Parathyroid adenoma (tissue), 2 donors: ENCODE measurements at regions not wholly inside any gene's neighbourhood (a gene's known extent, or its start where the extent isn't known, plus 50 kb on each side); places are given as distances from the start of the nearest gene placed in this dataset.

Source experiments
- H2AFZ ChIP-seq: fragments of 300-600 bp; sonication (generic); one replicate; pipeline ENCODE4 v1.7.0; 2017; ENCODE audit warnings: antibody characterized with exemption, mild to moderate bottlenecking
- H3K27ac ChIP-seq: fragments of 300-600 bp; sonication (generic); one replicate; pipeline ENCODE4 v1.7.0; 2017
- H3K27me3 ChIP-seq: fragments of 300-600 bp; sonication (generic); one replicate; pipeline ENCODE4 v1.7.0; 2017; ENCODE audit warnings: low read length; ENCODE audit not compliant: control insufficient read depth, insufficient read depth
- H3K36me3 ChIP-seq: fragments of 300-600 bp; sonication (generic); one replicate; pipeline ENCODE4 v1.7.0; 2017; ENCODE audit warnings: low read length; ENCODE audit not compliant: control insufficient read depth, insufficient read depth
- H3K4me1 ChIP-seq: fragments of 300-600 bp; sonication (generic); one replicate; pipeline ENCODE4 v1.7.0; 2017; ENCODE audit warnings: control low read depth
- H3K4me2 ChIP-seq: fragments of 300-600 bp; sonication (generic); one replicate; pipeline ENCODE4 v1.7.0; 2017; ENCODE audit warnings: low read length
- H3K4me3 ChIP-seq: fragments of 300-600 bp; sonication (generic); one replicate; pipeline ENCODE4 v1.7.0; 2017; ENCODE audit warnings: low read depth, low read length
- H3K79me2 ChIP-seq: fragments of 300-600 bp; sonication (generic); one replicate; pipeline ENCODE4 v1.7.0; 2017; ENCODE audit warnings: control low read depth
- H3K9ac ChIP-seq: fragments of 300-600 bp; sonication (generic); one replicate; pipeline ENCODE4 v1.7.0; 2017; ENCODE audit warnings: mild to moderate bottlenecking
- H3K9me3 ChIP-seq: fragments of 300-600 bp; sonication (generic); one replicate; pipeline ENCODE4 v1.7.0; 2017; ENCODE audit warnings: low read length; ENCODE audit not compliant: control insufficient read depth
- TF ChIP-seq, protein P1 (sequence below): fragments of 300-600 bp; sonication (generic); IDR thresholded peaks from one replicate; pipeline ENCODE4 v1.7.0; 2017; ENCODE audit warnings: antibody characterized with exemption, mild to moderate bottlenecking
- donor health status: primary hyperparathyroidism.

DNA sequence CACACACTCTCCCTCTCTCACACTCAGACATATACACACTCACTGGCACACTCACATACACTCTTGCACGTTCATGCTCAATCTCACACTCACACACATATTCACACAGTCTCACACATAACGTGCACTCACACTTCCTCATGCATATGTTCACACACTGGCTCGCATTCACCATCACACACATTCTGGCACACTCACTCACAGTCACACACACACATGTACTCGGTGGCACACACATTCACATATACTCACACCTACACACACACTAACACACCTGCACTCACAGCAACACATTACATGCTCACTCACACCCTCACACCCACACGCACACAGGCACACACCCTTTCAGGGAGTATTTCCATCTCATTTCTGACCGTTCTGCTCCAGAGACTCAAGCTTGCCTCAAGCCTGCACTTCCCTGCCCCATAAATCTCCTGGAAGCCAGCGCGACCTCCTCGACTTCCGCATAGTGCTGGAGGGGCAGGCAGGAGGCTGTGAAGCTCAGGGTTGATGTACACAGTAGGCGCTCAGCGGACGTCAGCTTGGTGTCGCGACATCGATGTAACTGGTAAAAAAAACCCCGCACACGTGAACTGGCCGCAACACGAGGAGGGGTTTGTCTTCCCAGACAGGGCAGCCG lies 66.7 kb upstream of the FOXF1 start:
- TF ChIP-seq, protein P1, sequence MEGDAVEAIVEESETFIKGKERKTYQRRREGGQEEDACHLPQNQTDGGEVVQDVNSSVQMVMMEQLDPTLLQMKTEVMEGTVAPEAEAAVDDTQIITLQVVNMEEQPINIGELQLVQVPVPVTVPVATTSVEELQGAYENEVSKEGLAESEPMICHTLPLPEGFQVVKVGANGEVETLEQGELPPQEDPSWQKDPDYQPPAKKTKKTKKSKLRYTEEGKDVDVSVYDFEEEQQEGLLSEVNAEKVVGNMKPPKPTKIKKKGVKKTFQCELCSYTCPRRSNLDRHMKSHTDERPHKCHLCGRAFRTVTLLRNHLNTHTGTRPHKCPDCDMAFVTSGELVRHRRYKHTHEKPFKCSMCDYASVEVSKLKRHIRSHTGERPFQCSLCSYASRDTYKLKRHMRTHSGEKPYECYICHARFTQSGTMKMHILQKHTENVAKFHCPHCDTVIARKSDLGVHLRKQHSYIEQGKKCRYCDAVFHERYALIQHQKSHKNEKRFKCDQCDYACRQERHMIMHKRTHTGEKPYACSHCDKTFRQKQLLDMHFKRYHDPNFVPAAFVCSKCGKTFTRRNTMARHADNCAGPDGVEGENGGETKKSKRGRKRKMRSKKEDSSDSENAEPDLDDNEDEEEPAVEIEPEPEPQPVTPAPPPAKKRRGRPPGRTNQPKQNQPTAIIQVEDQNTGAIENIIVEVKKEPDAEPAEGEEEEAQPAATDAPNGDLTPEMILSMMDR = no peak
- no peak overlapping the region for H3K9ac ChIP-seq
- H3K4me1 ChIP-seq = no peaks in the 10 kb centered on the region
- no peaks in the 10 kb centered on the region for H3K79me2 ChIP-seq
- no peak overlapping the region for H3K27ac ChIP-seq
- no peak overlapping the region for H2AFZ ChIP-seq
- no peaks in the 10 kb centered on the region for H3K9me3 ChIP-seq
- no peaks in the 10 kb centered on the region for H3K36me3 ChIP-seq
- H3K4me3 ChIP-seq = no peak overlapping the region
- H3K4me2 ChIP-seq = no peak overlapping the region
- no peaks in the 10 kb centered on the region for H3K27me3 ChIP-seq

DNA sequence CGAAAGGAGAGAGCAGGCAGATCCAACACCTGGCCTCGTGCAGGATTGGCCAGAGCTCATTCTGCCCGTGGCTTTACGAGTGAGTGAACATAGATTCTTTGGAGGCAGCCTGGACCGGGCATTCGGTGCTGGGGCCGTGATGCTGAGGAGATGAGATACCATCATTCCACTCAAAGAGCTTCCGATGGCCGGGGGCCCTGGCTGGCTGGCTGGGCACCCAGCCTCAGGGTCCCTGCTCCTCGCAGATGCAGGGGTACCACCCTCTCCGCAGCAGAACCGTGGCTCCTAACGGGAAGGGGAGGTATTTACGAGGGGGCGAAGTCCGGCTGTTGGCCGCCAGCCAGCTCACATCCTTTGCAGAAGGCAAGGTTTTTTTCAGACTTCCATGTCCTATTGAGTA lies 66.1 kb upstream of the FOXF1 start:
- no peak overlapping the region for H3K4me3 ChIP-seq
- H2AFZ ChIP-seq = no peak overlapping the region
- no peaks in the 10 kb centered on the region for H3K27me3 ChIP-seq
- no peaks in the 10 kb centered on the region for H3K4me1 ChIP-seq
- no peak overlapping the region for H3K4me2 ChIP-seq
- TF ChIP-seq, protein P1 = no peak
- H3K9me3 ChIP-seq = no peaks in the 10 kb centered on the region
- no peak overlapping the region for H3K27ac ChIP-seq
- H3K36me3 ChIP-seq = no peaks in the 10 kb centered on the region
- no peak overlapping the region for H3K9ac ChIP-seq
- H3K79me2 ChIP-seq = no peaks in the 10 kb centered on the region

DNA sequence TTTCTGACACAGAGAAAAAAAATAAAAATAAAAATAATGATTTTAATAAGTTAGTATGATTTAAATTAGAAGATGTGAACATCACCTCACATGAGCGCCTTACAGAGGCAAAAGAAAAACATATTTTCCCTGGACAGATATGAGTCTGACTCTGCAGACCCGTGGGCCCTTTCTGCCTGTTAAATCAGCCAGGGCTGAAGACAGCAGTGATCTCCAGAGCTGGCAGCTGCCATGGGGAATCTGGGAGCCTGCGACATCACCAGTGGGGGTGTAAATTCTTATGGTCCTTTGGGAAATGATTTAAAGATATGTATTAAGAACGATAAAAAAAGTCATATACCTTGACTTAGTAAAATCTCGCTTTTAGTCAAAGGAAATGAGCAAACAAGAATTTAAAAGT lies 65.7 kb upstream of the FOXF1 start:
- H3K9me3 ChIP-seq = no peaks in the 10 kb centered on the region
- TF ChIP-seq, protein P1 = no peak
- no peaks in the 10 kb centered on the region for H3K4me1 ChIP-seq
- H3K4me3 ChIP-seq = no peak overlapping the region
- H3K27me3 ChIP-seq = no peaks in the 10 kb centered on the region
- no peaks in the 10 kb centered on the region for H3K36me3 ChIP-seq
- H2AFZ ChIP-seq = no peak overlapping the region
- H3K9ac ChIP-seq = no peak overlapping the region
- H3K79me2 ChIP-seq = no peaks in the 10 kb centered on the region
- no peak overlapping the region for H3K4me2 ChIP-seq
- no peak overlapping the region for H3K27ac ChIP-seq

DNA sequence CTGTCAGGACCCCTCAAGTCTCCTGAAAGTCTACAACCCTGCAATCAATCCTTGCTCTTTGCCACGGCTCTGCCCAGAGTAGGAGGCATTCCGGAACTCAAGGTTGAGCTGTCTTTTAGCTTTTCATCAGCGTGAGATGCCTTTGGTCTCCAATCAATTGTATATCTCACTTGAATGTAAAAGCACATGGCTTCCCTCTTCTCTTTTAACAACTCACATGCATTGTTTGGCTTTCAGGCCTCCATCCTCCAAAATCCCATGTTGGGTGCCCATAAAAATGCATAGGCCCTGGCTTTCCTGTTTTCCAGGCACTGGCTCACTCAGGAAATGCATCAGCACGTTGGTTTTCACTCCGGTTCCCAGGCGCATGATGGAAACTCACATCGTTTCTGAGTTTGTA lies 64.0 kb upstream of the FOXF1 start:
- no peaks in the 10 kb centered on the region for H3K36me3 ChIP-seq
- no peaks in the 10 kb centered on the region for H3K27me3 ChIP-seq
- TF ChIP-seq, protein P1 = no peak

DNA sequence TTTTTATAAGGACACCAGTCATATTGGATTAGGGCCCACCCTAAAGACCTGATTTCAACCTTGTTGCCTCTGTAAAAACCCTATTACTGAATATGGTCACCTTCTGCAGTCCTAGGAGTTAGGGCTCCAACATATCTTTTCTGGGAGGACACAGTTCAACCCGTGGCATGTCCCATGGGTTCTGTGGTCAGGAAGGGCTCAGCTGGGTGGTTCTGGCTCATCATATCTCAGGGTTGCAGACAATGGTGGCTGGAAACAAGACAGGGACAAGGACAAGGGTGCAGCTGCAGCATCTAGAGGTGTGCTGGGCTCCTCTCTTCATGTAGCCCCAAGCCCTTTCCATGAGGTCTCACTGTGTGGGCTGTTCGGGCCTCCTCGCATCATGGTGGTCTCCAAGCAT lies 63.1 kb upstream of the FOXF1 start:
- Histone ChIP-seq H3K79me2 (no peaks in the 10 kb centered on the region), H3K9ac (no peak overlapping the region), H3K4me2 (no peak overlapping the region), H3K36me3 (no peaks in the 10 kb centered on the region), H3K4me1 (no peaks in the 10 kb centered on the region), H3K27me3 (no peaks in the 10 kb centered on the region), H3K9me3 (no peaks in the 10 kb centered on the region), H3K27ac (no peak overlapping the region), H3K4me3 (no peak overlapping the region), H2AFZ (no peak overlapping the region)
- TF ChIP-seq, protein P1 = no peak

More for the DNA sequence above, 64.0 kb upstream of the FOXF1 start:
- Histone ChIP-seq H3K9ac (no peak overlapping the region), H2AFZ (no peak overlapping the region), H3K4me2 (no peak overlapping the region), H3K4me1 (no peaks in the 10 kb centered on the region), H3K79me2 (no peaks in the 10 kb centered on the region), H3K27ac (no peak overlapping the region), H3K9me3 (no peaks in the 10 kb centered on the region), H3K4me3 (no peak overlapping the region)
